Tibial nerve (tissue), 4 donors: ENCODE measurements at regions not wholly inside any gene's neighbourhood (a gene's known extent, or its start where the extent isn't known, plus 50 kb on each side); places are given as distances from the start of the nearest gene placed in this dataset.

Experiments
- CTCF ChIP-seq, 5 experiments: fragments of 200-600 bp in 3 of 5; fragments of 450-650 bp in 2 of 5; sonication (generic) in 3 of 5; IDR thresholded peaks; one replicate each; pipeline ENCODE4 v1.5.1; 2016 to 2019; ENCODE audit warnings: antibody characterized with exemption in 5 of 5, mild to moderate bottlenecking in 3 of 5, moderate library complexity in 2 of 5
- EP300 ChIP-seq, 2 donors: sonication (generic); formaldehyde crosslinking; IDR thresholded peaks; one replicate each; pipeline ENCODE4 v1.6.1; 2017; ENCODE audit warnings: antibody characterized with exemption in 2 of 2, mild to moderate bottlenecking in 1 of 2
- POLR2A ChIP-seq, 2 donors: fragments of 450-650 bp; IDR thresholded peaks; one replicate each; pipeline ENCODE4 v1.6.1; 2017; ENCODE audit warnings: antibody characterized with exemption in 2 of 2, mild to moderate bottlenecking in 2 of 2, moderate library complexity in 2 of 2

DNA sequence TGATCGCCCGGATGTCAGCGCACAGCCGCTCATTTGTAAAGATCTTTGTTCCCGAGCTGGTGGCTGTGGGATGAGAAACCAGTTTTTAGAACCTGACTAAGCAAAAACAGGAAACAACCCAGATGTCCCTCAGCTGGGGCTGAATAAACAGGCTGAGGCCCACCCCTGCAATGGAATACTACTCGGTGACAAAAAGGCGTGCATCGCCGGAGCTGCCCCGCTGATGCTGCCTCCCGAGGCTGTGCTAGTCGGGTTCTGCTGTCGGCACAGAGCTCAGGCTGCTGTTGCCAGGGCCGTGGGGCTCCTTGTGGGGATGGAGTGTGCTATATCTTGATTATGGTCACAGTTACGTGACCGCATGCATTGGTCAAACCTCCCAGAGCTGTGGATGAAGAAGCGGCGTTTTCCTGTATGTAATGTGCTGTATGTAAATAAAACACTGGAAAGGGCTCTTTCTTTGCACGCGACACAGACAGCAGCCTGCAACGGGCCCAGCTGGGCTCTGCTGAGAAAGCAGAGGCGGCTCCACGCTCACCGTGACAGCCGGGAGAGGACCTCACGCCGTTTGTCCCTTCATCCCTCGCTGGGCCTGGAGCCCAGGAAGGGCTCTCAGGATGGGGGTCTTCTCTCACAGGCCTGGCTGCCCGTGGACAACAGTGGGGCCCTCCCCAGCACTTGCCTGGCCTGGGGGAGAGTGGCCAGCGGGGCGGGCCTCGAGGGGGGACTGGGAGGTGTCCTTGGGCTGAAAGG lies 51.5 kb upstream of the RNU6ATAC start:
- peak in 1 of 2 donors; percentile 22 for TF ChIP-seq EP300 (IDR thresholded peaks at IDR 0.05)
- TF ChIP-seq CTCF (IDR thresholded peaks at IDR 0.05) = no peak
- no peak for TF ChIP-seq POLR2A (IDR thresholded peaks at IDR 0.05)
